ENCODE measurements at regions not wholly inside any gene's neighbourhood (a gene's known extent, or its start where the extent isn't known, plus 50 kb on each side); places are given as distances from the start of the nearest gene placed in this dataset.
A peak's percentile ranks its signal among the peaks of the same experiment; 100 is the strongest.
"Not testable (repeated sequence)": the region's sequence is repeated elsewhere in the genome, so short reads cannot be mapped to it uniquely, and the experiment has no call there.

DNA sequence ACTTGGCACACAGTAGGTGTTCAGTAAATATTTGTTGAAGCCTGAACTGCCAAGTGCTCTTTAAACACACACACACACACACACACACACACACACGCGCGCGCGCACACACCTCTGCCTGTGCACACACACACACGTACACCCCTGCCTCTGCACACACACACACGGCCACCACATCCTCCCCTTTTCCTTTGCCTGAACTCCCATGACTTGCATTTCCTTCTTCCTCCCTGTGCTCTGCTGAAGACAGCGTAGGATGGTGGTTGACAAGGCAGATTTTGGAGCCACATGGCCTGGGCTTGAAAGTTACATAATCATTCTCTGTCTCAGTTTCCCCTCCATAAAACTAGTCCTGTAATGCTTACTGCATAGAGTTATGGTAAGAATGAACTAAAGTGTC, 712.3 kb downstream of the PTPRU start:
- no peak for DNase-seq

DNA sequence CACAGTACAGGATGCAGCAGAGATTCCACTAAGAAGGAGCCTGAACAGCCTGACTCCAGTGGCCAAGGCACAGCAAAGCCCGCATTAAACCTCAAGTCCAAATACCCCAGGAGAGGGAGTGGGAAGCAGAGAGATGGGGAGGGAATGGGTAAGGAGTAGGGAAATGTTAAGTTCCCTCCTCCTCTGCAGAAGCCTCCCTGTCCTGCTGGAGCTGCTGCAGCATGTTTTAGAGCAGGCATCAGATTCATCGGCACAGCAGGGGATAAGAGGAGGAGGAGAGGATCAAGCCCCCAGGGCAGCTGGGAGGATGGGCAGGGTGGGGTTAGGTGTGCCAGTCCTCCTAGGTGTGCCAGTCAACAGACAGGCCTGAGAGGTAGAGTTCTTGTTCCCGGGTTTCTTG, 709.7 kb downstream of the PTPRU start:
- DNase-seq, result no peak

DNA sequence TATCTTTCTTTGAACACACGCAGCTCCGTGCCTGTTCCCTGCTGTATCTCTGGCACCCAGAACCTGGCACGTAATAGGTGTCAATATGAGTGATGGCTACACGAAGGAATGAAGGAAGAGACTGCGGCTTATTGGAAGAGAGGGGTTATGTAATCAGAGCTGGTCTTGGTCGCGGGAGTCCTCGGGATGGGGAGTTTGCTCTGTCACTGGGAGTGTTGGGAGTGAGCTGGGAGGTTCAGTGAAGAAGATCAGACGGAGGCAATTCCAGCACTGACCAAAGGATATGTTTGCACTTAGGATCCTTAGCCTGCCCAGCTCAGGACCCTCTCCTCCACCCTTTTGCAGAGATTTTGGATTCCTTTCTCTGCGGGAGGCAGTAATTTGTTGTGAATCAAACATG, 709.1 kb downstream of the PTPRU start:
- no peak for DNase-seq

DNA sequence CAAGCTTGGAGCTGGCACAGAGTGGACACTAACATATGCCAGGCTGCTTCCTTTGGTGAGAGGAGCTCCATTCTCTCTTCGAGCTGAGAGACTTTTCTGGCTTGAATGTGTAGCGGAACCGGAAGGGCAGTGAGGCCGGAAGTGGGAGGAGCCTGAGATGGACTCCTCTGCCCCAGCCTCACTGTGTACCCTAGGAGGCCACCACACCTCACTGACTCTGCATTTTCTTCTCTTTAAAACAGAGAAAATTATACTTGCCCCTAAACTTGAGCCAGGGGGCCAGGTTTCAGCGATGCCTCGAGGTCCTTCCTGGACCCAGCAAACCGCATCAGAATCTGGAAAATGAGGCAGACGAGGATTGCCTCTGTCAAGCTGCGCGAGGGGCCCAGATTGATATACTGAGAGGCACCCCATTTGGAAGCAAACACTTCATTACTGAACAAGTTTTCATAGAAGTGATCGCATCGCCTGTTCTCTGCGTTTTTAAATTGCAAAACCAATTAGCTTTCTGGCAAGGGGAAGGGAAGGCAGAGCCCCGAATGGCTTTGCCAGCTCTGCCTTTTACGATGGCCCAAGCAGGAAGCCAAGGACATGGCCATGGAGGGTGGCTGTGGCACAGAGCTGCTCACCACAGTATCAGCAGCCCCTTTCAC, 708.1 kb downstream of the PTPRU start:
- no peak for DNase-seq

DNA sequence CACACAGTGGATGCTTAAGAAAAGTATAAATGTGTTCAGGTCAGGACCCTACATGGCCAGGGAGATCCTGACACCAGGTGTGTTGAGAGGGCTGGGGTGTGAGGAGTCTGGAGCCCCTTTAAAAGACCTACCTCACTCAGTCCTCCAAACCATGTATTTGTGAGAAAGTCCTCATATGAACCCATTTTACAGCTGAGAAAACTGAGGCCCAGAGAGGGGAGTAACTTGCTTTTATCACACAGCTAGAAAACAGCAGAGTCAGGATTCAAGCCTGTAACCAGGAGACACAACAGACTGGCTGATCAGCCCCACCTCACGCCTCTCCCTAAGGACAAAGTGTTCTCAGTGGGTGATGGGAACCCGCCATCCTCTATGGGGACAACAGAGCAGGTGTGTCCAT, 706.7 kb downstream of the PTPRU start:
- no peak for DNase-seq

DNA sequence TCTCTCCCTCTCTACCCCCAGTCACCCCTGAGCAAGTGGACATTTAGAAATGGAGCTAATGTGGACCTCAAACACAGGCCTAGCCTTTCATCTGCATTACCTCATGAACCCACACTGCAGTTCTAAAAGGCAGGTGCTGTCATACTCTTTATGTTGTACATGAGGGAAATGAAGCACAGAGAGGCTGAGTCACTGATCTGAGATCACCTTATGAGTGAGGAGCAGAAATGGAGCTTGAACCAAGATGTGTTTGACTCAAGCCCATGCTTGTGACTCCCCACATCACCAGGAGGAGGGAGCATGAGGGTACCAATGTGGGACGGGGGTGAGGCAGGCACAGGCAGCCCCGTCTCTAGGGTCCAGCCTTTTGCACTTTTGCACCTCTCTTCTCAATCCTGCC, 702.8 kb downstream of the PTPRU start:
- no peak for DNase-seq

DNA sequence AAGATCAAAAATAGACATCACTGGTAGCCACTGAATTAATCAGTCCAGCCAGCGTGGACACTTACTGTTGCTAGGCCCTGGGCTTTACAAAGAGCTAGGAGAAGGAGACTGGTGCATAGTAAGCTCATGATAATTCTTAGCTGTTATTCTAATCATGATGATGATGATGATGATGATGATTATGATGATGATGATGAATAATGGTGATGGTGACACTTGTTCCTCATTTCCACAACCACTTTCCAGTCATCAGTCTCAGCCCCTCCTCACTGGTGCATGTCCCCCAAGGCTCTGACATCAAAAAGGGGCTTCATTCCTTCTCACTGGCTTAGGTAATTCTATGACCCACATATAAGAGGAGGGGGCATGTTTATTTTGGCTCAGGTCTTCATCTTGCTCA, 701.0 kb downstream of the PTPRU start:
- no peak for DNase-seq

DNA sequence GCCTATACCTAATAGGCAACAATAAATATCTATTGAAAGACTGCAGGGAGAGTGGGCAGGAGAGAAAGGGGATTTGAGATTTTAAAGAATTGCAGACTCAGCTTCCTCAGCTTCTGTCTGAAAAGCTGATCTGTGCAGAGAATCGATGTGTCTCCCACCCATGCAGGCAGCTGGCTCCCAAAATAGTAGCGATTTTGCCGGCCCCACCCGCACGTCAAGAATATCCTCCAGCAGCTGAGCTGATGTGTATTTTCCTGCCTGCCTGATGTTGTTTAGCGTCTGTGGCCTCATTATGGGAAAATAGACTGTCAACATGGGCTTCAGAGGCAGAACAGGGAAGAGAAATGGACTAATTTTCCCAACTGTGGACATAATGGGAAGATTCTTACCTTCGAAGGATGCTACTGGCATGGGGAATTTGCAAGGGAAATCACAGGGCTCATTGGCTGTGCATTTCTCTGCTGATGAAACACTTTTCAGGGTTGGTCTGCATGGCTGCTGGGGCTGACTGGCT, 699.8 kb downstream of the PTPRU start:
- no peak for DNase-seq

DNA sequence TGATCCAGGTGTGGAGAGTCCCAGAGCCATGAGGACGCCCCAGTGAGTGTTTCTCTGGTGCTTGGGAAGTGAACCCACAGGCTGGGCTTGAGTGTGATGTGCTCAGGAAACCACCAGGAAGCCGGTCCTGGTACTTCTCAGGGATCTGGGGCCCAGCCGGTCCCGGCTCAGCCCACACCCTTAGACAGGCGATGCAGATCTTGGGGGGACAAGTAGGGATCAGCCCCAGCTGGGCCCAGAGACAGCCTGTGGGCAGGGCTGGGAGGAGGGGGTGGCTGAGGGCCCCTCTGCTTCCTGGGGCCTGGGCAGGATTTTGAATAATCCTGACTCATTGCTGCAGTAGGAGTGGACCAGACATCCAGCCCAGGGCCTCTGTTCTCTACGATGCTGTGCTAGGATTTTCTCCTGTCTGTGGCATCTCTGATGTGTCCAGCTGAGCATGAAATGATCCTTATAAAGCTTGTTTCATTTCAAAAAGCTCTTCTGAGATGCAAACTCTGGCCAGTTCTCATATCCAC, 698.0 kb downstream of the PTPRU start:
- no peak for DNase-seq

DNA sequence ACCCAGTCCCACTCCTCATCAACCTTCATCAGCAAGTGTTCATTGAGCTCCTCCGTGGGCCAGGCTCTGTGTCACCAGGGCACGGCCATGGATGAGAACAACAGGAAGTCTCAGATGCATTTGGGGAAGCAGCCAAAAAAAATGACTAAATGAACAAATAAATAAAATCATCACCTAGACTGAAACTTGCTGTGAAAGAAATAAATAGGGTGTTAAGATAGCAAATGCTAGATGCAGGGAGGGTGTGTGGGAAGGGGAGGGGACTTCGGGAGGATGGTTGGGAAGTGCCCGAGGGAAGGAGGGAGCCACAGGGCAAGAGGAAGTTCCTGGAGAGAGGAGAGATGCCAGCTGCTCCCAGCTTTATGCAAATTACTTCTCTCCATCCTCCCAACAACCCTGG, 696.7 kb downstream of the PTPRU start:
- peak; percentile 15 to 70 for DNase-seq

DNA sequence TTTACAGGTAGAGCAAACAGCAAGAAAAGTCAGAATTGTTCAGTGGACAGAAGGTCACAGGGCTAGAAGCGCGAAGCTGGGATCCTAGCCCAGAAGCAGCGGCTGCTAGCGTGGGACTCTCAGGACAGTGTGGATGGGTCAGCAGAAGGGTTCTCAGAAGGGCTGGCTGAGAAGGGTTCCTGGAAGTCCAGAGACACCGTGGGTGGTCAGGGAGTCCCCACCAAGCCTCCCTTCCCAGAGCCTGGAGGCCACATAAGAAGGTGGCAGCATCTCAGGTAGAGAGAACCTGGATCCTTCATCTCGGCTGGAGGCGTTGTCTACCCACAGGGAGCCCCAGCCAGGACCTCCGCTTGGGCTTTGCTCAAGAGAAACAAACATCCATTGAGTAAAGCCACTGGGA, 696.3 kb downstream of the PTPRU start:
- no peak for DNase-seq

DNA sequence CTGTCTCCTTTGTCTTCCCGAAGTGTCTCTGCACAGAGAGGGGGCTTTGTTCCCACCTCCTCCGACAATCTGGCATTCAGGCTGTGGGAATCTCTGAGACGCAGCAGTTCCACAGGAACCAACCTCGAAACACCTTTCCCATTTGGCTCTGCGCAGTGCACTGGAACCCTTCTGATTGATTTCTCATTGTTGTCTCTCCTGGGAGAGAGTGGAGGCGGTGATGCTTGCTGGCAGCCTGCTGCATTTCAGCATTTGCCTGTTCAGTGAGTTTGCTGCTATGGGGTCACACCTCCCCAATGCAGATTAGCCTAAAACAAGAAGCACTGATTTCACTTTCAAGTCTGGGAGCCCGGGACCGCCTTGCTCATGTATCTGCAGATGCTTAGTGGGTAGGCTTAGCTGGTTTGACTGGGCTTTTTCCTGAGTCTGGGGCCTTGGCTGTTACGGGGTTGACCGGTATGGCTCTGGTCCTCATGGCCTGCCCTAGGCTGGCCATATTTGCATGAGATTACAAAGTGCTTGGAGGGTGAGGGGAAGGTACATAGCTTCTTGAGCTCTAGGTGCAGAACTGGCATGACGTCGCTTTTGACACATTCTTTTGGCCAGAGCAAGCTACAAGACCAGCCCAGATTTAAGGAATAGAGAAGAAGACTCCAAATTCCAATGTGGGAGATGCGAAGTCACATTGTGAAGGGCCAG, 695.3 kb downstream of the PTPRU start:
- no peak for DNase-seq

DNA sequence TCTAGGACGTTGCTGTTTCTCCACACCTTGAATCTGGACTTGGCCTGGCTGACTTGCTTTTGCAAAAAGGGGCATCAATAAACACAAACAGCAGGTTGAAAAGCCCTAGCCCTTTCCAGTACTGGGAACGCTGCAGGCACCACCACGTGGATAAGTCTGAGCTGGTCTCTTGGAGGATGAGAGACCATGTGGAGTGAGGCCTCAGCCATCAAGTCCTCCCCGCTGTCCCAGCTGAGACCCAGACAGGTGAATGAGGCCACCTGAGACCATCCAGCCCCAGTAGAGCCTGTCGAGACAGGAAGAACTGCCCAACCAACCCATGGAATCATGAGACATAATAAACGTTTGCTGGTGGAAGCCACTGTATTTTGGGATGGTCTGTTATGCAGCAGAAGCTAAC, 688.7 kb downstream of the PTPRU start:
- DNase-seq, result no peak

DNA sequence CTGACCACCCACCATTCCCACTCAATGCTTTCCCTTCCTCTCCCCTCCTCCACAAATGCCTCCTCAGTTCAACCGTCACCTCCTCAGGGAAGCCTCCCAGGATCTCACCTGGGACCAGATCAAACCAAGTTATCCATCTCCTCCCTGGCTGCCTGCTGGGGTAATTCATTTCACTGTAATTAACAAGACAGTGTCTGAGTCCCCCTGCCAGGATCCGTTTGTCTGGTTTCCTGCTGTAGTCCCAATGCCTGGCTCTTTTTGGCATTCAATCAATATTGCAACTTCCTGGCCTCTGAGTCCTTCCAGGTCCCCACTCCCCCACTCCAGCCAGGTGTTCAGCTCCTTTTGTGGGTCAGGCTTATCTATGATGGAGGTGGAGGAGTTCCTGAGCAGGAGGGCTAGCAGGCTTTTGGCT, 687.7 kb downstream of the PTPRU start:
- DNase-seq, result no peak

DNA sequence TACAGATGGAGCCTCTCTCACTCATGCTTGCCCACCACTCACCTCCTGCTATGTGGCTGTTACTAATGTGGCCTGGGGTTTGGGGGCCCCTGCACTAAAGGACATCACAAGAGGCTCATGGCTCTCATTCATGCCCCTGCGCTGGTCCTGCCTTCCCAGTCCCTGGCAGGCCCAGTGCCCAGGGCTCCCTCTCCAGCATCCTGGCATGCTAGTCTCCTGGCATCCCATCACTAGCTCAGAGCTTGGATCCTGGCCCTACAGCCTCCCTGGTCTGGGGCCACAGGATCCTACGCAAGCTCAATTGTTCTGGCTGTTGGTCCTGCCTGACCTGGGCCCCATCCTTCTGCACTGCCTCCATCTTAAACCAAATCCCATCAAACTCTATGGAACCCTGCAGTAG, 685.4 kb downstream of the PTPRU start:
- DNase-seq, result no peak

DNA sequence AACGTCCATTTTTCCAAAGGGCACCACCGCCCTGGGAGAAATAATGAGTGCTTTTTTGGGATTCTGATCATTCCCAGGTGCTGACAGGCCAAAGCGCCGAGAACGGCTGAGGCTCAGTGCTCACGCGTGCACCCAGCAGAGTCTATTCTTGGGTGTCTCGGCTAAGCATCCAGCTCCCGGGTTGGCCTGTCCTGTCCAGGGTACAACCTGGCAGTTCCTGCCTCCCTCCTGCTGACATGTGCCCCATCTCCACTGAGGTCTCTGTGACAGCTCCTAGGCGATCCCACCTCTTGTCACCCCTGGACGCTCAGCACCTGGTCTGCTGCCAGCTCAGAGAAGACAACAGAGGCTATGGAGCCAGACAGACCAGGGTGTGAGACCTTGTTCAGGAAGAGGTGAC, 684.5 kb downstream of the PTPRU start:
- DNase-seq, result no peak

DNA sequence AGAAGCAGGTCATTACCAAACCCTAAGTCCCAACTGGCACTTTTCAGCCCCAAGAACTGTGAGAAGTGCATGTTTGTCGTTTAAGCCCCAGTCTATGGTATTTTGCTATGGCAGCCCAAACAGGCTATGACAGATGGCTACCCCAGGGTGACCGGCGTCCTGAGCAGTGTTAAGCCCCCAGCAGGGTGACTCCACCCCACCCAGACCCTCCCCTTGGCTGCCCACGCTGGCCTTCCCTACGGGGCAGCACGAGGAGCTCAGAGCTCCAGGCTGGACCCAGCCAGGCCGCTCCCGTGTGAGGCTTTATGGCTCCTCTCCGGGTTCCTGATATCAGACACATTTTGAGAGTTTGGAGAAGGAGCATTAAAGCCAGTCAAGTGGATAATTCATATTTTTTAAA, 684.0 kb downstream of the PTPRU start:
- DNase-seq, result no peak

DNA sequence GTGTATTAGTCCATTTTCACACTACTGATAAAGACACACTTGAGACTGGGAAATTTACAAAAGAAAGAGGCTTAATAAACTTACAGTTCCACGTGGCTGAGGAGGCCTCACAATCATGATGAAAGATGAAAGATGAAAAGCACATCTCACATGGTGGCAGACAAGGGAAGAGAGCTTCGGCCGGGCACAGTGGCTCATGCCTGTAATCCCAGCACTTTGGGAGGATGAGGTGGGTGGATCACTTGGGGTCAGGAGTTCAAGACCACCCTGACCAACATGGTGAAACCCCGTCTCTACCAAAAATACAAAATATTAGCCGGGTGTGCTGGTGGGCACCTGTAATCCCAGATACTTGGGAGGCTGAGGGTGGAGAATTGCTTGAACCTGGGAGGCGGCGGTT, 682.7 kb downstream of the PTPRU start:
- DNase-seq, result not testable (repeated sequence)

DNA sequence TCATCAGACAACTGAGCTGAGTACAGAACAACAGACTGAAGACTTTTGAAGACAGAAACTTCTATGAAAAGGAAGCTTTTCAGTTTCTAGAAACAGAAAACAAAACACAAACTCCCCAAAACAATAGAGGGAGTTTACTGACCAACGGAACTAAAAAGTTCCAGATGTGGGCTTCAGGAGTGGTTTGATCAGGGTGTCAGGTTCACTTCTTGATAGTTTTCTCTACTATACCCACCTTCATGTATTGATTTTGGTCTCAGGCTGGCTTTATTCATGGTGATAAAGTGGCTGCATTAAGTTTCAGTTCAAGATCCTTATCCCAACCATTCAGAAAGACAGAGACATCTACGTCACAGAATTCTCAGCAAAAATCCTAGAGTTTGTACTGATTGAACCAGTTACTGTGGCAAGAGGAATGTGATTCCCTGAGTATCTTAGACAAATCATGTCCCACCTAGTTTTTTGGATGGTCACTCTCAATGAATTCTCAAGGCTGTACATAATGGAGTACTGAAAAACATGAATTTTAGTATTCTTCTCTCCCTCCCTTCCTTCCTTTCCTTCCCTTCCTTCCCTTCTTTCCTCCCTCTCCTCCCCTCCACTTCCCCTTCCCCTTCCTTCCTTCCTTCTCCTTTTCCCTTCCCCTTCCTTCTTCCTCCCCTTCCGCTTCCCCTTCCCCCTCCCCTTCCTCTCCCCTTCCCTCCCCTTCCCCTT, 680.5 kb downstream of the PTPRU start:
- DNase-seq, result no peak

DNA sequence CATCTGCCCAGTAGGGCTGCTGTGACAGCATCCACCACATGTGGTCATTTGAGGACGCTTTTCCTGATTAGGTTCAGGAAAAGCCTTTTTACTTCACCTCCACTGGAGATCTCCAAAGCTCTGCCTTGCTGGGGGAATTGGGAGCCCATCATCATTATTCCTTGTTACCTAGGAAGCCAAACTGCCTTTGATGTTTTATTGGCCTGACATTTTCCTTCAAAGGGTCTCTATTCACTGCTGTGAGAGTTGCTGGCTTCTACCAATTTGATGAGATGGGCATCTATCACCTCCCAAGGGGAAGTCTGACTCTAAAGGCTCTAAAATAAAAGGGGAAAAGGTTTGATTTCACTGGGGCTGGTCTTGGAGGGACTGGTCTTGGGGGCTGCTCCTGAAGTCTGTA, 678.6 kb downstream of the PTPRU start:
- DNase-seq, result no peak

DNA sequence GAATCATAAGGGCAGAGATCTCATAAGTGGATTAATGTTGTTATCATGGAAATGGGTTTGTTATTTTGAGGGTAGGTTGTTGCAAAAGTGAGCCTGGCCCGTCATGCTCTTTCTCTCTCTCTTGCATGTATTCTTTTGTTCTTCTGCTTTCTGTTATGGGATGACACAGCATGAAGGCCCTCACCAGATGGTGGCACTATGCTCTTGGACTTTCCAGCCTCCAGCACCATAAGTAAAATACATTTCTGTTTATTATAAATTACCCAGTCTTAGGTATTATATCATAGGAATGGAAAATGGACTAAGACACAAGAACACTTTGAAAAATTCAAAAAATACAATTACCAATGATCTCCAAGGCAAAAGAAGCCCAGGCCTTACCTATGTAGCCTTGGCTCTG, 676.1 kb downstream of the PTPRU start:
- DNase-seq, result peak in 1 of 2 experiments; percentile 22

DNA sequence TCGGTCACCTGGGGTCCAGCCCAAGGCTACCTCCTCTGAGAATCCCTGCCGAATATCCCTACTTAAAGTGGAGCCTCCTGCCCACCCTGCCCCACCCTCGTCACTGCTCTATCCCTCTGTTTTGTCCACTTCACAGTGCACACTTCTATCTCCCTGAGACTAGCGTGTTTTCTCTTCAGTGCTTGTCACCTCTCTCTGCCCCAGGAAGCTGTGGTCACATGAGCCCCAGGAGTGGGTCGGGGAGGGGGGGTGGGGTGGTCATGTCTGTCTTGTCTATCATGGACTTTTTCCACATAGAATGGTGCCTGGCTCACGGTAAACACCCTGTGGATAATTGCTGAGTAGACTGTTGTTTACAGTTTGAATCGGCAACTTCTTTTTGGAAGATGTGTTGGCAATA, 673.6 kb downstream of the PTPRU start:
- DNase-seq, result no peak

DNA sequence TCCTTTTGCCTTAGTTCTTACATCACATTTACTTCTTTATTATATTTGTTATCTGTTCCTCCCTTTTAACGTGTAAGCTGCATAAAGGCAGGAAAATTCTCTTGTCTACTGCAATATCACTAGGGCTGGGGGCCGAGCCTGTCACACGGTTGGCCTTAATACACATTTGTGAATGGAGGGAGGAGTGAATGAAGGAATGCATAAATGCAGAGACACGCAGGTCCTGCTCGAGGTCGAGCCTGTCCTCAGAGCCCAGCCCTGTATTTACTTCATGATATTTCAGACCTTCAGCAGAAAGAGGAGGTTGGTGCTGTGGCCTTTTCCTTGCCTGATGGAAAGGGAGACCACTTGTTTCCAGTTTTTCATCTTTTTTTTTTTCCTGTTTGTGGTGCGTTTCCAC, 671.3 kb downstream of the PTPRU start:
- DNase-seq, result no peak

DNA sequence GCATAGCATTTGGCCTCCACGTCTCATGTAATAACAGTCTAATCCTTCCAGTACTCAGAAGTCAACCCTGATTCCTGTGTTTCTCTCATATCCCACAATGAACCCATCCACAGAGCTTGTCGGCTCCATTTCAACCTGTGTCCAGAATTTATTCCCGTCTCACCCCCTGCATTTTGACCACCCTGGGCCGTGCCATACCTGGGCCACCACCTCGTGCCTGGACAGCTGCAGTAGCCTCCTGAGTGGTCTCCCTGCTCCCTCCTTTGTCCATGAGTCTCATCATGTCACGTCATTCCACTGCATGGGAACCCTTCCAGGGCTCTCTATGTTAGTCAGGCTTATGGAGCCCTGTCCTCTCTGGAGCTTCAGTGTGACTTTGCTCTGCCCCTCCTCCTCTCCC, 670.6 kb downstream of the PTPRU start:
- DNase-seq, result no peak
